ENCODE measurements at regions not wholly inside any gene's neighbourhood (a gene's known extent, or its start where the extent isn't known, plus 50 kb on each side); places are given as distances from the start of the nearest gene placed in this dataset.

- TF ChIP-seq ZNF462 (CRISPR knock-in tag; IDR thresholded peaks at IDR 0.05): no peak
- no peak for TF ChIP-seq CREB1 (CRISPR knock-in tag; IDR thresholded peaks at IDR 0.05; ENCODE audit: low read depth)
- TF ChIP-seq ZNF331 (CRISPR knock-in tag; IDR thresholded peaks at IDR 0.05; ENCODE audit: low read depth): no peak
Measured at GRCh38 chr7:142470544-142470830, 212.6 kb upstream of the PRSS58 start (continued).

GRCh38 chr7:142469696-142470543, 212.1 kb upstream of the PRSS58 start:
- TF ChIP-seq CREB1 (CRISPR knock-in tag; IDR thresholded peaks at IDR 0.05; ENCODE audit: low read depth): no peak
- no peak for TF ChIP-seq REST (IDR thresholded peaks at IDR 0.05; ENCODE audit: unreplicated experiment)
- TF ChIP-seq EZH2phosphoT487 (IDR thresholded peaks at IDR 0.05; ENCODE audit: unreplicated experiment): no peak
- no peak for TF ChIP-seq JUNB (IDR thresholded peaks at IDR 0.05; ENCODE audit: unreplicated experiment)
- no peak for TF ChIP-seq ZNF331 (CRISPR knock-in tag; IDR thresholded peaks at IDR 0.05; ENCODE audit: low read depth)

More at GRCh38 chr7:142469696-142470543, 212.1 kb upstream of the PRSS58 start:
- H3K79me2 ChIP-seq (replicated peaks; ENCODE audit: insufficient read depth): no peaks in the 10 kb centered on the region
- no peak overlapping the region for H3K27ac ChIP-seq (ENCODE audit: low read depth)
- no peak overlapping the region for H2AFZ ChIP-seq
- no peaks in the 10 kb centered on the region for H3K27me3 ChIP-seq (ENCODE audit: insufficient read depth)
- Mint-ChIP-seq H3K4me3 (no peak overlapping the region), H3K4me1 (no peaks in the 10 kb centered on the region), H3K36me3 (ENCODE audit: low read depth) (no peaks in the 10 kb centered on the region), H3K27ac (no peak overlapping the region), H3K27me3 (ENCODE audit: insufficient read depth, low read depth, poor library complexity) (no peaks in the 10 kb centered on the region), H3K9me3 (no peaks in the 10 kb centered on the region)
- H3K4me3 ChIP-seq: no peak overlapping the region
- DNase-seq (ENCODE audit: low spot score) (no peak), ATAC-seq (no peak)
- no peaks in the 10 kb centered on the region for H3K4me1 ChIP-seq (ENCODE audit: insufficient read depth)
- no peak overlapping the region for H3K4me2 ChIP-seq
- no peaks in the 10 kb centered on the region for H3F3A ChIP-seq (replicated peaks; ENCODE audit: low read depth)
- no peaks in the 10 kb centered on the region for H4K20me1 ChIP-seq (replicated peaks; ENCODE audit: insufficient read depth)
- no peaks in the 10 kb centered on the region for H3K36me3 ChIP-seq (ENCODE audit: insufficient read depth)
- H3K9me2 ChIP-seq (ENCODE audit: insufficient read depth): no peaks in the 10 kb centered on the region

All from GM23338 (cell line).